ENCODE measurements at regions not wholly inside any gene's neighbourhood (a gene's known extent, or its start where the extent isn't known, plus 50 kb on each side); places are given as distances from the start of the nearest gene placed in this dataset.

- no peak for TF ChIP-seq CTCF (IDR thresholded peaks at IDR 0.05 in 4 of 5, conservative IDR thresholded peaks at IDR 0.05 in 1 of 5)
- no peak for TF ChIP-seq POLR2A (IDR thresholded peaks at IDR 0.05)
Observed at GRCh38 chr10:130957423-130957822, 354.1 kb downstream of the TCERG1L start.
